ENCODE measurements at regions not wholly inside any gene's neighbourhood (a gene's known extent, or its start where the extent isn't known, plus 50 kb on each side); places are given as distances from the start of the nearest gene placed in this dataset.

DNA sequence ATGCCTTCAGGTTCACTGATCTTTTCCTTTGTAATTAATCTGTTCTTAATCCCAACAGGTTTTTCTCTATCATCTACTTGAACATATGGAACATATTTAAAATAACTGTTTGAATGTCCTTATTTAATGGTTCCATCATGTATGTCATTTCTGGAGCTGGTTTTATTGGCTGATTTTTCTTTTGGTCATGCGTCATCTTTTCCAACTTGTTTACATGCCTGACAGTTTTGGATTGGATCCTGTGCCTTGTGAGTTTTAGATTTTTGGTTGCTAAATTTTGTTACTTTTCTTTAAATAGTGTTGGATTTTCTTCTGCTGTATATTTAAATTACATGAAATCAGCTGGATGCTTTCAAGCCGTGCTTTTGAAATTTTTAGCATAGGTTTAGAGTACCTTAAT is 237.3 kb upstream of the DAAM1 start:
- TF ChIP-seq, protein P1, sequence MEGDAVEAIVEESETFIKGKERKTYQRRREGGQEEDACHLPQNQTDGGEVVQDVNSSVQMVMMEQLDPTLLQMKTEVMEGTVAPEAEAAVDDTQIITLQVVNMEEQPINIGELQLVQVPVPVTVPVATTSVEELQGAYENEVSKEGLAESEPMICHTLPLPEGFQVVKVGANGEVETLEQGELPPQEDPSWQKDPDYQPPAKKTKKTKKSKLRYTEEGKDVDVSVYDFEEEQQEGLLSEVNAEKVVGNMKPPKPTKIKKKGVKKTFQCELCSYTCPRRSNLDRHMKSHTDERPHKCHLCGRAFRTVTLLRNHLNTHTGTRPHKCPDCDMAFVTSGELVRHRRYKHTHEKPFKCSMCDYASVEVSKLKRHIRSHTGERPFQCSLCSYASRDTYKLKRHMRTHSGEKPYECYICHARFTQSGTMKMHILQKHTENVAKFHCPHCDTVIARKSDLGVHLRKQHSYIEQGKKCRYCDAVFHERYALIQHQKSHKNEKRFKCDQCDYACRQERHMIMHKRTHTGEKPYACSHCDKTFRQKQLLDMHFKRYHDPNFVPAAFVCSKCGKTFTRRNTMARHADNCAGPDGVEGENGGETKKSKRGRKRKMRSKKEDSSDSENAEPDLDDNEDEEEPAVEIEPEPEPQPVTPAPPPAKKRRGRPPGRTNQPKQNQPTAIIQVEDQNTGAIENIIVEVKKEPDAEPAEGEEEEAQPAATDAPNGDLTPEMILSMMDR (conservative IDR thresholded peaks at IDR 0.05; ENCODE audit: low read depth, low read length): no peak
- no peak for DNase-seq (ENCODE audit: low read depth)
- no peak overlapping the region for H3K4me3 ChIP-seq (ENCODE audit: low read length)

DNA sequence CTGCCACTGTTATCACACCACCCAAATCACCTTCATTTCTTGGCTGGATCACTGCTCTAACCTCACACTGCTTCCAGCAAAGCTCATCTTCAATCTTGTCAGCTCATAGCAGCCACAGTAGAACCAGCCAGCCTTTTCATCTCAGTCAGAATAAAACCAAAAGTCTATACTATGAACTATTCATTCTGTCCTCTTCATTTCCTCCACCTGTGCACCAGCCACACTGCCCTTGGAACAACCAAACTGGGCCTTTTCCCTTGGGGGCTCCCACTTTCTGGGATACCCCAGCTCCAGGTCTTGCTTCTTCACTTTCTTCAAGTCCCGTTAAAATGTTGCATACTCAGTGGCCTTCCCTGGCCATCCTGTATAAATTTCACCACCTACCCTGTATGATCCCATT is 234.4 kb upstream of the DAAM1 start:
- no peak for DNase-seq (ENCODE audit: low read depth)
- TF ChIP-seq, protein P1 (conservative IDR thresholded peaks at IDR 0.05; ENCODE audit: low read depth, low read length): no peak
- no peak overlapping the region for H3K4me3 ChIP-seq (ENCODE audit: low read length)

DNA sequence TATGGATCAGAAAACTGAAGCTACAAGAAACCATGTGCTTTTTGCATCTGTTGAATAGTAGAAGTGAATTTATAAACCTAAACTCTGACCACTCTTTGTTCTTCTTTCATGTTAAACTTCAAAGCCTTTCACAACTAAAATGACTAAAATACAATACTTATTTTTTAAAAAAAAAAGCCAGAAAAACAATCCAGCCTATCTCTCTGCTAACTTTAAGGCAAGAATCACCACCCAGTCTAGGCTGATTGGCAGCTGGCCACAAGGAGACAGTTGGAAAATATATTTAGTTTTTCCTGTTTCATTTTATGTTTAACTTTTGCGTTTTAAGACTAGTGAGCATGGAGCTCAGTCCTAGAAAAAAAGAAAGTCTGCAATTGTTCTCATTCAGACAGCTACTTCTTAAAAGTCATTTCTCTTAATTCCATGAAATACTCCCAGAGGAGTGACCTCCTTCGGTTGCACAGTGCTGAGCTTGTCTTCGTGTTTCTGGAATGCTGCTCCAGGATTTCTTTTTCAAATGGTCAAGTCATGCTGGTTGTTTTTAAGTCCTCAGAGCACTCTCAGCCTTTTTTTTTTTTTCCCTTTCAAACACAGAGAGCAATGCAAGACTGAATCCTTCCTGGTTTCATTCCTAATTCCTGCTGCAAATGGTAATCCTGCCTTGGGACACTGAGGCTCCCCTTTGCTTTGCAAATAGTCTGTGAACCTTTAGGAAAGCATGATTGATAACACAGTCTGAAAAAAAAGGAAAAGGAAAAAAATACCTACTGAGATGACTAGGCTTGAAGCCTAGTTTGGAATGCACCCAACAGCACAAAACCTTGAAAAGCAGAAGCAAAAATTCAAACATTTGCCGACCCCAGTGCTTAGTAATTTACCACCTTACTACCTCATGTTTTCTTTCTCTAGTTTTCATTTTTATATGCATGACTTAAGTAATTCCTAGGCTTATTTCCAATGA is 233.3 kb upstream of the DAAM1 start:
- TF ChIP-seq, protein P1 (conservative IDR thresholded peaks at IDR 0.05; ENCODE audit: low read depth, low read length): no peak
- peak; percentile 39 for DNase-seq (ENCODE audit: low read depth)
- no peak overlapping the region for H3K4me3 ChIP-seq (ENCODE audit: low read length)

DNA sequence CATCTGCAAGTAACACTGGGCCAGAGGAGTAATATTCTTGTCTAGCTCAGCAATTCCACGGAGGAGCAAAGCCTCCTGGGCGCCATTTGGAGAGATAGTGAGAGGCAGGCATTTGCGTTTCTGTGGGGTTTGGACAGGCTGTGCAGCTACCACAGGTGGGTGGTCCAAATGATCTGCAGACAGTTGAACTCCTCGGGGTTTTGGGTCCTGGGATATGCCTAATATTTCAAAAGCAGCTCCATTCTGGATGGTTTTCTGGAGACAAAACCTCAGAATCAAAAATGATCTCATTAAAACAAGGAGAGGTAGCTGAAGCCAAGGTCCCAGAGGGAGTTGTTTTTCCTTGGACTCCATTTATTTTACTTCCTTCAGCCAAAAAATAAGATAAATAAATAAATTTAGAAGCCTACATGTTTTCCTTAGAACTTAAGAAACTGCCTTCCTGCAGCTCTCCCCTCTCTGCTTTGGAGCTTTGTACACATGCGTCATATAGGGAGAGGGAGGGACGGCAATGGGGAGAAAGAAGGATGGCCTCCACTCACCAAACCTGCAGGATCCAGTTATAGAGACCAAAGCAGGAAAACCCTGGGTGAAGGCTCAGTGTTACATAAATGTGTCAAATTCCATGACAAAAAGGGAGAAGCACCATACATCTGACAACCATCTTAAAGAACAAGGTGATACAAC is 227.3 kb upstream of the DAAM1 start:
- DNase-seq (ENCODE audit: low read depth): no peak
- TF ChIP-seq, protein P1 (conservative IDR thresholded peaks at IDR 0.05; ENCODE audit: low read depth, low read length): no peak
- H3K4me3 ChIP-seq (ENCODE audit: low read length): no peak overlapping the region

DNA sequence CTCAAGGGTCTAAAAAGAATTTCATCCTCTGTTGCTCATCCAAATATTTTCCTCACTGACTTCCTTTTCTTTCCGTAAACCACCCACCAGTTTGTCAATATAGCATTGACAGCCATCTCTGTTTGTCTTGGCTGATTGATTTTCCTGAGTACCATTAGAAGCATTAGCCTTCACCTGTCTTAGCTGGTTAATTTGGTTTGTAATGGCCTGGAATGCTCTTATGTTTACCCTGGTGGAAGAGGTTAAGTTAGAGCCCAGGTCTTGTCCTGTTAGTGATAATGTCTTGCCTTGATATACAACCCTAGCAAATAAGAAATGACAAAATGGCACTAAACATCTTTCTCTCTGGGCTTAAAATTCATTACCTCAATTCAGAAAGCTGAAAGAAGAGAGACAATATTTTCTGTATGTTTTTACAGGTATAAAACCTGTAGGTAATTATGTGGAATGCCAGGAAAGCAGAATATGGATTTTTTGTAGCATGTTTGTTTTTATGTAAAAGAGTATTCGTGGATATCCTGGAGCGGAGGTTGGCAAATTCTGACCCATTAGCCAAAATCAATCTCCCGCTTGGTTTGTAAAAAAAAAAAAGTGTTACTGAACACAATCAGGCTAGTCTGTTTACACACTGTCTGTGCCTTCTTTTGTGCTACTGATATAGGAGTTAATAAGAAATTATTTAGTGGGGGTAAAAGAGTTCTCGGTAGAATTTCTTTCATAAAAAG is 224.4 kb upstream of the DAAM1 start:
- H3K4me3 ChIP-seq (ENCODE audit: low read length): no peak overlapping the region
- TF ChIP-seq, protein P1 (conservative IDR thresholded peaks at IDR 0.05; ENCODE audit: low read depth, low read length): no peak
- no peak for DNase-seq (ENCODE audit: low read depth)

DNA sequence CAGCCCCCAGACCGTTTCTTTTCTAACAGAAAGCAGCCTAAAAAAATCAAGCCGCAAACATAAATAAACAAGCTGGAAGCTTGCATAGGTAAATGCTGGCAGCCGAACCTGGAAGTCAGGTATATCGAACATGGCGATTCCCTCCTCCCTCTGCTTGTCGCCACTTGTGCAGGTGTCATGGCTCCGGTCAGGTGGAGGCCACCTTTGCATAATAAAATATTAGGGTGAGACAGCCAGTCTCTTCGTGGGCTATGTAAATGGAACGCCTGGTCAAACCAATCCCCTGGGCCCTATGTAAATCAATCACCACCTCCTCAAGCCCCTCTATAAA is 223.9 kb upstream of the DAAM1 start:
- no peak overlapping the region for H3K4me3 ChIP-seq (ENCODE audit: low read length)
- DNase-seq (ENCODE audit: low read depth): no peak
- TF ChIP-seq, protein P1 (conservative IDR thresholded peaks at IDR 0.05; ENCODE audit: low read depth, low read length): no peak

Measured in retinal pigment epithelial cell (primary cell).